GM18502 (cell line): ENCODE measurements at regions not wholly inside any gene's neighbourhood (a gene's known extent, or its start where the extent isn't known, plus 50 kb on each side); places are given as distances from the start of the nearest gene placed in this dataset.

Source experiments
- ATAC-seq: cut with Tn5 transposase; IDR thresholded peaks from one replicate; pipeline ENCODE4 v1.9.1; 2021; ENCODE audit warnings: mild to moderate bottlenecking; ENCODE audit not compliant: unreplicated experiment, poor library complexity

GRCh38 chr2:128867936-128868636 lies 549.4 kb upstream of the HS6ST1 start:
- ATAC-seq: no peak

DNA sequence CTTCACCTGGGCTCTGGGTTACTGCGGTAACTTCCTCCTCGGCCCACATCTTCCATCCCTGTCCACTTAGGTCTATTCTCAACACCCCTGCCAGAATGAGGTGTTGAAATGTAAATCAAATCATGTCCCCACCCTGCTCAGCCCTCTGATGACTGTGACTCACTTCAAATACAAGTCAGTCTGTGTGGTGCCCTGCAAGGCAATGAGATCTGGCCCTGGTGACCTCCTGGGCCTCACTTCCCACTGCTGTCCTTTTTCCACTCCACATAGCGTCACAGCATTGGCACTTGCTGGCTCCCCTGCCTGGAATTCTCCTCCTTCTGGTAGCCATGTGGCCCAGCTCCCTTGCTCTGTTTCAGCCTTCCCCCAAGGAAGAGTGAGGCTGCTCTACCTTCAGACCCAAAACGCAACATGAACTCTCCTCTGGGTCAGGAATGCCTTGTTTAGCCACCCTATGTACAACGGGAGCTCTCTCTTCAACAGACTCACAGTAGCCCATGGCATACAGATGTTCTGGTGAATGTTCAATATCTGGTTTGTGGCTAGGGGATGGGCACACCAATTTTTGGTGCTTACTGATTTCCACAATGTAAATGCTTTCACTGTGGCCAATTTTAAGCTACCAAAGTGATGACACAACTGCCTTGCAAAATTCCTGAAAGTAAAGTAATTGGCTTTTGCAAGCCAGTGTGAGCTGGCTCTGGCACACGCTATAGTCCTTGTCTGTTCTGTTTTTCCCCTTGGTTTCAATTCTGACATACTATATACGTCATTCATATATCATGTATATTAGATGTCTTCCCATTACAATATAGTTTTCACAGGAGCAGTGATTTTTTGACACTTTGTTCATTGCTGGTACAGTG lies 550.3 kb upstream of the HS6ST1 start:
- ATAC-seq: no peak

GRCh38 chr2:128874608-128875007 lies 555.9 kb upstream of the HS6ST1 start:
- no peak for ATAC-seq

DNA sequence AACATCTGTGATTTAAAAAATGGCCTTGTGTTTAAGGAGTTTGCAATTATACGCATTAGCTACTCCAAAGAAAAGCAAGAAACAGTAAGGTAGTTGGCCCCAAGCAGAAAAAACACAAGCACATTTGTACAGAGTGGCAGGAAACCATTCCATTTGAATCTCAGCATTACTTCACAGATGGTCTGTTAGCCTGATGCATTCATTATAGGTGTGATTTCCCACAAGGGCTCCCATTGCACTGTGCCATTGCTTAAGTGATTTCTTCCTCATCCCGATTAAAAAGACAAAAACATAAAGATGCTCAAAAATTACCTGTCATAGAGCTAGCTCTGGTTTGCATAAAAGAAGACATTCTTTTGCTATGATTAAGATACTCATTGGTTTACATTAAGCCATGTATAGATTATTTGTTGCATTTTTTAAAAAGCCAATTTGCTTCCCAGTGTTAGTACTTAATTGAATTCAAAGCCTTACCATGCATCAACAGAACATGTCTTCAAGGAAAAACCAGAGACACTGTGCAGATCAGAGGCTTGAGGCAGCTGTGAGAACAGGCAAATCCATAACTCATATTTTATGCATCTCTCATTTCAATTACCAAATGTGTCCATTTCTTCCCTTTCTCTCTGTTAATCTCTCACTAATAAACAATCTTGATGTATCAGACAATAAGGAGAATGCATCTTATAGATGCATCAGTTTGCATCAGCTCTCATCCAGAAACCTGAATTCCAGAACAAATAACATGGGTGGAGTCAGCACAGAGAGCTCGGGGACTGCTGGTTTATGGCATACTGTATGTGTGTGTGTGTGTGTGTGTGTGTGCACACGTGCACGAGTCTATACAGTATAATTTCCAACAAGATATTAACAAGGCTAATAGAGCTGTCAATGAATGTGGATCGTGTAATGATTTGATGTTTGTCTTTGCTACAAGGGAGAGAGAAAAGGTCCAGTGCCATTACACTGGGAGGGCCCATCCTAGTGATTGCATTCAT lies 558.6 kb upstream of the HS6ST1 start:
- ATAC-seq: no peak

- ATAC-seq: no peak
Measured at GRCh38 chr2:128879161-128879560, 560.5 kb upstream of the HS6ST1 start.

GRCh38 chr2:128894896-128895295 lies 576.2 kb upstream of the HS6ST1 start:
- ATAC-seq: no peak

GRCh38 chr2:128901572-128902391 lies 583.1 kb upstream of the HS6ST1 start:
- ATAC-seq: no peak

DNA sequence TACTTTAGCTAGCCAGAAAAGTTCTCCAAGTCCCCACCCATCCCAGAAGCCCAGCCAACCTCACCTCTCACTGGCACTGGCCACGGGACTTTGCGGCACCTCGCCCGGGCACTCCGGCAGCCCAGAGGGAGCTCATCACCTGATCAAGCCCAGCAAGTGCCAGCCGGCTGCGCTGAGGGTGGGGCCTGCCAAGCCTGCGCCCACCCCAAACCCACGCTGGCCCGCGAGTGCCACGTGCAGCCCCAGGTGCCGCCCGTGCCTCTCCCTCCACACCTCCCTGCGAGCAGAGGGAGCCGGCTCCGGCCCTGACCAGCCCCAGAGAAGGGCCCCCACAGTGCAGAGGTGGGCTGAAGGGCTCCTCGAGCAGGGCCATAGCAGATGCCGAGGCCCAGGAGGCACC lies 585.0 kb upstream of the HS6ST1 start:
- ATAC-seq: no peak

DNA sequence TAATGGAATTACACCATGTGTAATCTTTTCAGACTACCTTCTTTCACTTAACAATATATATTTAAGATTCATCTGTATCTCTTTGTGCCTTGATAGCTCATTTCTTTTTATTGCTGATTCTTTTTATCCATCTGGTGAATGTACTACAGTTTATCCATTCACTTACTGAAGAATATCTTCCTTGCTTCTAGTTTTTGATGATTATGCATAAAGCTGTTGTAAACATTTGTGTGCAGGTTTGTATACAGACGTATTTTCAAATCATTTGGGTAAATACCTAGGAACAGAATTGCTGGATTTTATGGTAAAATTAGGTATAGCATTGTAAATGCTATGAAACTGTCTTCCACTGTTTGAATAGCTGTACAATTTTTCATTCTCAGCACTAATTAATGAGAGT lies 592.6 kb upstream of the HS6ST1 start:
- ATAC-seq: no peak

GRCh38 chr2:128914320-128914719 lies 595.7 kb upstream of the HS6ST1 start:
- no peak for ATAC-seq

DNA sequence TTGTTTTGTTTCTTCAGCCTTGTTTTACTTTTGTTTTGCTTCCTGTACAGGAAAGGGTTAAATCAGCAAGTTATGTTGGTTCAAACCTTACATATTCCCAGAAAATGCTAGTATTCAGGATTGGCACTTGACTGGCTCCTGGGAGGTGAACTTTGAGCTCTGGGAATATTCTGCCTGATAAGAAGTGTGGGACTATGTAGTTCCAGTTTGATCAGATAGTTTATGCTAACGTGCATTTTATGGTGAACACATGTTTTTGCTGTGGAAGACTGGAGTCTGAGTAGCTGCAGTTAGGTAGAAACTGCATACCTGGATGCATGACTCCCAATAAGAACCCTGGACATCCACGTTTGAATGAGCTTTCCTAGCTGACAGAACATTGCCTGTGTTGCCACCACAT lies 603.1 kb upstream of the HS6ST1 start:
- no peak for ATAC-seq

GRCh38 chr2:128922154-128922553 lies 603.5 kb upstream of the HS6ST1 start:
- no peak for ATAC-seq

- ATAC-seq: no peak
Measured at GRCh38 chr2:128925631-128926030, 607.0 kb upstream of the HS6ST1 start.

DNA sequence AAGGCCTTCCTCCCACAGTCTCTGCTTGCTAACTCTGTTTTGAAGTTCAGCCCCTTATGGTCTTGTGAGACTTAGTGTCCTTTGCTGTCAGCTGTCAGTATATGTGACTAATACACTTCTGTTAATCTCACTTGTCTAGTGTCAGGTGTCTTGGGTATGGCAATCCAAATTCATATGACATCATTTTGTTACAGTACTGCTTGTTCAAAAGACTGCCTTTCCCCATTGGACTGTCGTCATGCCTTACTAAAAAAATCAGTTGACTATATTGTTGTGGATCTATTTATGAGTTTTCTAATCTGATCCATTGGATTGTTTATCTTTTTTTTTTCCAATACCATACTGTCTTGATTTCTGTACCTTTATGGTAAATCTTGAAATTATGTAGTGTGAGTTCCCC lies 611.4 kb upstream of the HS6ST1 start:
- ATAC-seq: no peak

GRCh38 chr2:128940378-128940777 lies 621.7 kb upstream of the HS6ST1 start:
- no peak for ATAC-seq

GRCh38 chr2:128941751-128942150 lies 623.1 kb upstream of the HS6ST1 start:
- no peak for ATAC-seq

GRCh38 chr2:128949360-128949759 lies 630.7 kb upstream of the HS6ST1 start:
- no peak for ATAC-seq

- ATAC-seq: no peak
Measured at GRCh38 chr2:128950758-128951157, 632.1 kb upstream of the HS6ST1 start.

DNA sequence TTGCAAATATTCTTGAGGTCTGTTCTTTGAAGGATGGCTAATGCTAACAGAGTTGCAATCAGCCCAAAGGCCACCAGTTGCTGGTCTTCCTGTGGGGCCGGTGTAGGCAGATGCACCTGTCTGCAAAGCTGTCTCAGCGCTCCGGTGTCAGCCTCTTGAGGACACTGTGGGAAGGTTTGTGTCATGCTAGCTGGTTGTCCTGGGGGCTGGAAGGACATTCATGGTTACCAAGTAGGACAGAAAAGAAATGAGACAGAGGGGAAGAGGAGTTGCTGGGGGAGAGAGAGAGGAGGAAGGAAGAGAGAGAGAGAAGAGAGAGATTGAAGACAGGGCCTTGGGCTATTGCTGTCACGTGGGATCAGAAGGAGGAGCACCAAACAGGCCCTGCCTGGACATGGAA lies 639.6 kb upstream of the HS6ST1 start:
- ATAC-seq: no peak

DNA sequence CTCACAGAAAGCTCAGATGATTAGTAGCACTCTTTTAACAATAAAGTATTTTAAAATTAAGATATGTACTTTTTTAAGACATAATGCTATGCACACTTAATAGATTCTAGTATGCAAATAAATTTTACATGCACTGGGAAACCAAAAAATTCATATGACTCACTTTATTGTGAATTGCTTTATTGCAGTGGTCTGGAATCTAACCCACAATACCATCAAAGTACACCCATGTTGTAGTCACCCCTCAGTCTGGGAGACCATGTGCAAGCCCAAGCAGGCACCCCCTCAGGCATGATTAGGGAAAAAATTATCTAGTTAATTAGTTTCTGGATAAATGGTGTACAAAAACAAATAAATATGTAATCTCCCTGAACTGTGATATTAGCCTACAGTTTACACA lies 649.0 kb upstream of the HS6ST1 start:
- no peak for ATAC-seq
